ENCODE measurements at regions not wholly inside any gene's neighbourhood (a gene's known extent, or its start where the extent isn't known, plus 50 kb on each side); places are given as distances from the start of the nearest gene placed in this dataset.

DNA sequence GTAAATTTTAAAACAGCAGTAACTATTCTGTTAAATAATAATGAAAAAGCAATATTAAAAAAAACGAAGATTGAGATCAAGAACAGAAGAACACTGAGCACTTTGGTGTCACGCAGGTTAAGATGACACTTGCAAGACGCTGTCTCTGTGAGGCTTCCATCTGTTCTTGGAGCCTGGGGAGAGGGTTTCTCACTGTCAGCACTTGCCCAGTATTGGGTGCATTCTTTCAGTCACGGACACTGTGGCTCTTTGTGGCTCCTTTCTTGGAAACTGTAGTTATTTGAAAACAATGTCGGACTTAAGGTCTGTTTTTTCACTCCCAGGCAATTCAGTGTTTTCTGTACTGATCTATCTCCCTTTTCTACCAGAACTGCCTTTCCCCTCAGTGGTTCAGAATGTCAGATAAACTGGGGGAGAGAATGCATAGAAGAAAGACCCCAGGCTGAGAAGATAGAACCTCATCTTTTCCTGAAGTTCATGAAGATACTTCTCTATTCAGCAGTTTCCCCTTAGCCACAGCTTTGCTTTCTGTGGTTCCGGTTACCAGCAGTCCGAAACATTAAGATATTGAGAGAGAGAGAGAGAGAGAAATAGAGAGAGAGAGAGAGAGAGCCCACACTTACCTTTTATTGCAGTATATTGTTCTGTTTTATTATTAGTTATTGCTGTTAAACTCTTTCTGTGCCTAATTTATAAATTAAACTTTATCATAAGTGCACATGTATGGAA, 283.3 kb downstream of the DCDC2C start:
- TF ChIP-seq POLR2AphosphoS5 (IDR thresholded peaks at IDR 0.05; ENCODE audit: borderline replicate concordance, low read depth, low read length): no peak
- no peak for TF ChIP-seq EZH2 (IDR thresholded peaks at IDR 0.05)
